Gastrocnemius medialis (tissue), 4 donors: ENCODE measurements at regions not wholly inside any gene's neighbourhood (a gene's known extent, or its start where the extent isn't known, plus 50 kb on each side); places are given as distances from the start of the nearest gene placed in this dataset.

ENCODE experiments used
- ATAC-seq, 2 donors: fragments of 150-250 bp; one replicate each; pipeline ENCODE4 v1.9.1; 2016
- DNase-seq, 2 donors: peaks; one replicate each; pipeline ENCODE4 v3.0.0-alpha.2; 2019
- H3K27ac ChIP-seq, 4 donors: fragments of 200-600 bp; sonication (generic); 1 replicate in 1 of 4; 2 replicates in 3 of 4; pipeline ENCODE4 v1.5.1; 2016 to 2018; ENCODE audit warnings: mild to moderate bottlenecking in 2 of 4, moderate library complexity in 1 of 4
- H3K27me3 ChIP-seq, 3 donors: fragments of 200-600 bp; sonication (generic) in 2 of 3; 1 replicate in 1 of 3; 2 replicates in 2 of 3; pipeline versions ENCODE4 v1.5.1 to v1.6.0; 2016 to 2019; ENCODE audit warnings: mild to moderate bottlenecking in 1 of 3, moderate library complexity in 1 of 3
- H3K36me3 ChIP-seq, 2 donors: fragments of 200-600 bp; sonication (generic) in 1 of 2; one replicate each; pipeline ENCODE4 v1.5.1; 2017 to 2018
- H3K4me1 ChIP-seq, 2 donors: fragments of 200-600 bp; sonication (generic) in 1 of 2; one replicate each; pipeline ENCODE4 v1.5.1; 2016 to 2017; ENCODE audit warnings: mild to moderate bottlenecking in 2 of 2
- H3K4me3 ChIP-seq, 4 donors: fragments of 200-600 bp; sonication (generic) in 3 of 4; 1 replicate in 1 of 4; 2 replicates in 3 of 4; pipeline ENCODE4 v1.5.1; 2016 to 2019; ENCODE audit warnings: mild to moderate bottlenecking in 2 of 4
- H3K9me3 ChIP-seq, 3 donors: fragments of 200-600 bp; sonication (generic) in 2 of 3; 1 replicate in 1 of 3; 2 replicates in 2 of 3; pipeline ENCODE4 v1.5.1; 2016 to 2019
- CTCF ChIP-seq, 5 experiments: fragments of 450-650 bp in 3 of 5; fragments of 200-600 bp in 2 of 5; sonication (generic) in 2 of 5; IDR thresholded peaks in 4 of 5; conservative IDR thresholded peaks in 1 of 5; 1 replicate in 4 of 5; 2 replicates in 1 of 5; pipeline ENCODE4 v1.5.1; 2016 to 2019; ENCODE audit warnings: antibody characterized with exemption in 5 of 5, mild to moderate bottlenecking in 3 of 5, moderate library complexity in 3 of 5
- POLR2A ChIP-seq, 2 donors: fragments of 450-650 bp; IDR thresholded peaks; one replicate each; pipeline ENCODE4 v1.6.1; 2017; ENCODE audit warnings: antibody characterized with exemption in 2 of 2, mild to moderate bottlenecking in 2 of 2, moderate library complexity in 2 of 2
- in situ Hi-C, 4 donors: fragments of 200-750 bp; cut with MboI; loops; one replicate each; pipeline versions ENCODE4 v1.15.0 to v1.8.0; 2017; ENCODE audit warnings: low sequenced_read_pairs in 4 of 4
- intact Hi-C: fragments of 100-400 bp; cut with DNase I; formaldehyde crosslinking; loops from one replicate; pipeline ENCODE4 v1.15.1; 2023; ENCODE audit warnings: low total_unique reads

- intact Hi-C loops (no loop called here), in situ Hi-C loops (no loop called here)
- Histone ChIP-seq H3K27me3 (no peaks in the 10 kb centered on the region), H3K36me3 (no peaks in the 10 kb centered on the region), H3K4me3 (no peak overlapping the region), H3K27ac (no peak overlapping the region), H3K4me1 (peaks cover 0 to 7% of the 10 kb centered on the region in 2 donors), H3K9me3 (no peaks in the 10 kb centered on the region)
- no peak for ATAC-seq
- no peak for DNase-seq
- TF ChIP-seq POLR2A (IDR thresholded peaks at IDR 0.05), result no peak
- TF ChIP-seq CTCF (IDR thresholded peaks at IDR 0.05 in 4 of 5, conservative IDR thresholded peaks at IDR 0.05 in 1 of 5), result no peak
Observed at GRCh38 chr7:114160925-114161324, 242.1 kb upstream of the PPP1R3A start.

- TF ChIP-seq POLR2A (IDR thresholded peaks at IDR 0.05), result no peak
- no peak for TF ChIP-seq CTCF (IDR thresholded peaks at IDR 0.05 in 4 of 5, conservative IDR thresholded peaks at IDR 0.05 in 1 of 5)
- Histone ChIP-seq H3K9me3 (no peaks in the 10 kb centered on the region), H3K27me3 (no peaks in the 10 kb centered on the region), H3K27ac (no peak overlapping the region), H3K4me1 (peaks cover 12 to 27% of the 10 kb centered on the region in 2 donors), H3K4me3 (no peak overlapping the region), H3K36me3 (no peaks in the 10 kb centered on the region)
- in situ Hi-C loops (no loop called here), intact Hi-C loops (no loop called here)
- ATAC-seq (no peak), DNase-seq (no peak)
Observed at GRCh38 chr7:114158854-114159253, 240.0 kb upstream of the PPP1R3A start.

- Histone ChIP-seq H3K9me3 (no peaks in the 10 kb centered on the region), H3K36me3 (no peaks in the 10 kb centered on the region), H3K4me3 (no peak overlapping the region), H3K4me1 (peaks cover 18 to 28% of the 10 kb centered on the region in 2 donors), H3K27me3 (no peaks in the 10 kb centered on the region), H3K27ac (no peak overlapping the region)
- intact Hi-C loops, result no loop called here
- DNase-seq (no peak), ATAC-seq (no peak)
- in situ Hi-C loops, result no loop called here
- TF ChIP-seq CTCF (IDR thresholded peaks at IDR 0.05 in 4 of 5, conservative IDR thresholded peaks at IDR 0.05 in 1 of 5), result no peak
- TF ChIP-seq POLR2A (IDR thresholded peaks at IDR 0.05), result no peak
Observed at GRCh38 chr7:114158275-114158674, 239.5 kb upstream of the PPP1R3A start.

GRCh38 chr7:114156178-114156577 lies 237.4 kb upstream of the PPP1R3A start:
- Histone ChIP-seq H3K27me3 (no peaks in the 10 kb centered on the region), H3K27ac (no peak overlapping the region), H3K36me3 (no peaks in the 10 kb centered on the region), H3K4me1 (peaks cover 19 to 28% of the 10 kb centered on the region in 2 donors), H3K9me3 (no peaks in the 10 kb centered on the region), H3K4me3 (no peak overlapping the region)
- TF ChIP-seq CTCF (IDR thresholded peaks at IDR 0.05 in 4 of 5, conservative IDR thresholded peaks at IDR 0.05 in 1 of 5) (no peak), POLR2A (IDR thresholded peaks at IDR 0.05) (no peak)
- no peak for DNase-seq
- in situ Hi-C loops (no loop called here), intact Hi-C loops (no loop called here)
- no peak for ATAC-seq
